ENCODE measurements at regions not wholly inside any gene's neighbourhood (a gene's known extent, or its start where the extent isn't known, plus 50 kb on each side); places are given as distances from the start of the nearest gene placed in this dataset.

GRCh38 chr2:187917535-187917934, 363.3 kb upstream of the TFPI start:
- TF ChIP-seq, protein P1, sequence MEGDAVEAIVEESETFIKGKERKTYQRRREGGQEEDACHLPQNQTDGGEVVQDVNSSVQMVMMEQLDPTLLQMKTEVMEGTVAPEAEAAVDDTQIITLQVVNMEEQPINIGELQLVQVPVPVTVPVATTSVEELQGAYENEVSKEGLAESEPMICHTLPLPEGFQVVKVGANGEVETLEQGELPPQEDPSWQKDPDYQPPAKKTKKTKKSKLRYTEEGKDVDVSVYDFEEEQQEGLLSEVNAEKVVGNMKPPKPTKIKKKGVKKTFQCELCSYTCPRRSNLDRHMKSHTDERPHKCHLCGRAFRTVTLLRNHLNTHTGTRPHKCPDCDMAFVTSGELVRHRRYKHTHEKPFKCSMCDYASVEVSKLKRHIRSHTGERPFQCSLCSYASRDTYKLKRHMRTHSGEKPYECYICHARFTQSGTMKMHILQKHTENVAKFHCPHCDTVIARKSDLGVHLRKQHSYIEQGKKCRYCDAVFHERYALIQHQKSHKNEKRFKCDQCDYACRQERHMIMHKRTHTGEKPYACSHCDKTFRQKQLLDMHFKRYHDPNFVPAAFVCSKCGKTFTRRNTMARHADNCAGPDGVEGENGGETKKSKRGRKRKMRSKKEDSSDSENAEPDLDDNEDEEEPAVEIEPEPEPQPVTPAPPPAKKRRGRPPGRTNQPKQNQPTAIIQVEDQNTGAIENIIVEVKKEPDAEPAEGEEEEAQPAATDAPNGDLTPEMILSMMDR (IDR thresholded peaks at IDR 0.05; ENCODE audit: insufficient read depth, low read depth, low read length, missing control alignments) = no peak
- H3K4me3 ChIP-seq (ENCODE audit: low read length) = no peak overlapping the region
- DNase-seq (ENCODE audit: low read depth) = peak; percentile 40

- TF ChIP-seq, protein P1 (IDR thresholded peaks at IDR 0.05; ENCODE audit: insufficient read depth, low read depth, low read length, missing control alignments) = no peak
- no peak overlapping the region for H3K4me3 ChIP-seq (ENCODE audit: low read length)
- DNase-seq (ENCODE audit: low read depth) = no peak
These were observed 365.0 kb upstream of the TFPI start for GRCh38 chr2:187918996-187919821.

- no peak for DNase-seq (ENCODE audit: low read depth)
- TF ChIP-seq, protein P1 (IDR thresholded peaks at IDR 0.05; ENCODE audit: insufficient read depth, low read depth, low read length, missing control alignments) = no peak
- H3K4me3 ChIP-seq (ENCODE audit: low read length) = no peak overlapping the region
These were observed 366.3 kb upstream of the TFPI start for GRCh38 chr2:187920511-187920910.

DNA sequence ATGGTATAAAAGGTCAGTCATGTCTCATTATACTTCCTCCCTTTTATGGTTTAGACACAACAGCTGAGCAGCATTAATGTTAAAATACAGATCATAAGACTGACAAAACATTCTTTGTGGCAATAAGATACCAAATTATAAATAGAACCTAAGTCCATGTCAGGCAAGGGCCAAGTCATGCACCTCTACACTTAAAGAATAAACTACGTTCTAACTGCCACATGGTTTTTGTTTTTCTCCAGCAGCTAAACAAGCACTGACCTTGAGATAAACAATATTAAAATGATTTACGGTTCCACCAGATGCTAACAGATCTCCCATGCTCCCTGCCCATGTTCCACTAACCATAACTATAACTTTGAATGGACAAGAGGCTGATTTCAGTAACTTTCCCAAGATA, 368.6 kb upstream of the TFPI start:
- TF ChIP-seq, protein P1 (IDR thresholded peaks at IDR 0.05; ENCODE audit: insufficient read depth, low read depth, low read length, missing control alignments) = no peak
- no peak for DNase-seq (ENCODE audit: low read depth)
- no peak overlapping the region for H3K4me3 ChIP-seq (ENCODE audit: low read length)

DNA sequence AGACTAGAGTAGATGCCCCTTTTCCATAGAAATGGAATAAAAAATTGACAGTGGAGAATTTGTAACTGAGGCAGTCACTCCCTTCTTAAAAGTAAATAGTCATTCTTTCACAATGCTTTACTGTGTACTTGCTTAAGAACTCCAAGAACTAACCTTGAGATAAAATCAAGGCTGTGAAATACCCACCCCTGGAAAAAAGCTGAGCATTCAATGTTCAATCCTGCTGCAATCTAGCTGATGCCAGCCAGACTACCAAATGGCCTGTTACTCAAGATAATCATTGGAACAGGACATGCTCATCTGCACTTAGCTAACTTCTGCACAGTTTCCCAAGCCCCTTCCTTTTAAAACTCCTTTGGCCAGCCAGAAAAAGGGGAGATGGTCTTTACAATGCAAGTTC, 367.4 kb upstream of the GULP1 start:
- H3K4me3 ChIP-seq (ENCODE audit: low read length) = no peak overlapping the region
- TF ChIP-seq, protein P1 (IDR thresholded peaks at IDR 0.05; ENCODE audit: insufficient read depth, low read depth, low read length, missing control alignments) = no peak
- no peak for DNase-seq (ENCODE audit: low read depth)

DNA sequence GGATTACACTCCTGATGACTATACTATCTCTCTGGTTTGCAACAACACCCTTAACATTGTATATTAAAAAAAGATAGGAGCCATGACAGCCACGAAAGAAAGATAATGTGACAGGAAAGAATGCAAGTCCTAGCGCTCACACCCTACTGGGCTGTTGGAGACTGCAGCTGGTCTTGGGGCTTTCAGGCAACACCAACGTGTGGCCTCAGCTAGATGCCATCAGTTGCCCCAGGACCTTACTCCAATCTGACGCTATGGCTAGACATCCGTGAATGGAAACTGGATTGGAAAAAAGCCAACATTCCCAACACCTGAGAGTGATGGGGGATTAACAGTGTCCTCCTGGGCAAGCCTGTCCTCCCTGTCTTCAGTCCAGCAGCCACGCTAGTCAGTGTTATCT, 357.4 kb upstream of the GULP1 start:
- TF ChIP-seq, protein P1 (IDR thresholded peaks at IDR 0.05; ENCODE audit: insufficient read depth, low read depth, low read length, missing control alignments) = no peak
- no peak overlapping the region for H3K4me3 ChIP-seq (ENCODE audit: low read length)
- no peak for DNase-seq (ENCODE audit: low read depth)

GRCh38 chr2:187934692-187935091, 357.0 kb upstream of the GULP1 start:
- no peak overlapping the region for H3K4me3 ChIP-seq (ENCODE audit: low read length)
- TF ChIP-seq, protein P1 (IDR thresholded peaks at IDR 0.05; ENCODE audit: insufficient read depth, low read depth, low read length, missing control alignments) = no peak
- no peak for DNase-seq (ENCODE audit: low read depth)
